H1 (cell line): ENCODE measurements at regions not wholly inside any gene's neighbourhood (a gene's known extent, or its start where the extent isn't known, plus 50 kb on each side); places are given as distances from the start of the nearest gene placed in this dataset.

Source experiments
- CHD7 ChIP-seq: fragments of 300-600 bp; sonication (generic); IDR thresholded peaks from 2 replicates; pipeline ENCODE4 v1.7.1; 2012; ENCODE audit warnings: low read length, moderate library complexity, mild to moderate bottlenecking, inconsistent platforms; ENCODE audit not compliant: insufficient replicate concordance

- TF ChIP-seq CHD7, result no peak
These were observed 280.8 kb upstream of the RASA1 start (continued) for GRCh38 chr5:86986837-86987236.
